ENCODE measurements at regions not wholly inside any gene's neighbourhood (a gene's known extent, or its start where the extent isn't known, plus 50 kb on each side); places are given as distances from the start of the nearest gene placed in this dataset.

DNA sequence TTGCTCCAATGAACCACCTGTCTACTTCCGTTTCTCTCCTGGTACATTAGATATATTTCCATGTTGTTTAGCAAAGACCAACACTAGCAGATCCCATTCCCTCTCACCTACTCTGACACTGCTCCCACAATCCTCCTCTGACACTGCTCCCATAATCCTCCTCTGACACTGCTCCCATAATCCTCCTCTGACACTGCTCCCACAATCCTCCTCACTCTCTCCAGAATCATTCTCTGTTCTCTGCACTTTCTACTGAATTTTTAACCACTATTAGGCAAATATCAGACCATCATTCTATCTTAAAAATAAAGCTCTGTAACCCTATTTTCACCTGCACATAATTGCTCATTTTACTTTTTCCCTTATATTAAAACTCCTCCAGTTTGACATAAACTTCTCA, 578.5 kb upstream of the PCDH20 start:
- Histone ChIP-seq H3K9me2 (ENCODE audit: insufficient read depth) (no peaks in the 10 kb centered on the region), H3K4me3 (replicated peaks in 1 of 2; ENCODE audit: low read depth in 1 of 2, low read length in 2 of 2) (no peak overlapping the region), H3K9me3 (ENCODE audit: control insufficient read depth in 1 of 2, insufficient read depth in 1 of 2, low read depth in 1 of 2, low read length in 2 of 2) (no peaks in the 10 kb centered on the region), H3K4me1 (ENCODE audit: control insufficient read depth in 1 of 2, insufficient read depth in 2 of 2, low read length in 2 of 2) (no peaks in the 10 kb centered on the region), H3K36me3 (ENCODE audit: control insufficient read depth in 1 of 2, insufficient read depth in 2 of 2, low read length in 2 of 2) (no peaks in the 10 kb centered on the region), H4K20me1 (ENCODE audit: insufficient read depth) (no peaks in the 10 kb centered on the region), H3K79me2 (ENCODE audit: insufficient read depth, low read length) (no peaks in the 10 kb centered on the region), H3K9ac (ENCODE audit: low read length) (no peak overlapping the region), H3K27me3 (ENCODE audit: insufficient read depth, low read length) (no peaks in the 10 kb centered on the region), H2AFZ (ENCODE audit: low read depth, low read length, poor library complexity, severe bottlenecking) (no peak overlapping the region), H3K27ac (ENCODE audit: low read depth, low read length) (no peak overlapping the region), H3K4me2 (ENCODE audit: low read length) (no peak overlapping the region)
- ATAC-seq (no peak), DNase-seq (ENCODE audit: low read depth, low spot score) (no peak)
- RAD21 ChIA-PET (ENCODE audit: low non-redundant PET in 1 of 2, low total read pairs in 2 of 2, uncharacterized antibody in 2 of 2, unreplicated experiment in 2 of 2), result interaction anchor here in 1 of 2 experiments (0.6 kb wide), 1 partner anchor 155 kb away, joined by 3 read pairs; no protein-coding TSS in a partner anchor
- BruUV-seq (replicated peaks), result no TSS peak
- CTCF ChIA-PET, result no interaction called here
- POLR2A ChIA-PET, result no interaction called here
- TF ChIP-seq, protein P1, sequence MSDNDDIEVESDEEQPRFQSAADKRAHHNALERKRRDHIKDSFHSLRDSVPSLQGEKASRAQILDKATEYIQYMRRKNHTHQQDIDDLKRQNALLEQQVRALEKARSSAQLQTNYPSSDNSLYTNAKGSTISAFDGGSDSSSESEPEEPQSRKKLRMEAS (IDR thresholded peaks at IDR 0.05), result no peak
- TF ChIP-seq POLR2AphosphoS5 (IDR thresholded peaks at IDR 0.05; ENCODE audit: low read depth, low read length) (no peak), CBX3 (IDR thresholded peaks at IDR 0.05; ENCODE audit: low read depth) (no peak), SRF (IDR thresholded peaks at IDR 0.05; ENCODE audit: low read depth) (no peak), JUND (IDR thresholded peaks at IDR 0.05) (no peak), EZH2 (IDR thresholded peaks at IDR 0.05) (no peak), YY1 (IDR thresholded peaks at IDR 0.05; ENCODE audit: extremely low read depth, insufficient replicate concordance, low read depth, low read length) (no peak), ZFX (IDR thresholded peaks at IDR 0.05) (no peak), TCF7L2 (IDR thresholded peaks at IDR 0.05; ENCODE audit: borderline replicate concordance, extremely low read depth, insufficient read depth, insufficient read length) (no peak), POLR2A (IDR thresholded peaks at IDR 0.05; ENCODE audit: borderline replicate concordance, extremely low read depth, insufficient read depth, insufficient read length) (no peak), RAD21 (IDR thresholded peaks at IDR 0.05; ENCODE audit: low read depth) (no peak)
- TF ChIP-seq, protein P2, sequence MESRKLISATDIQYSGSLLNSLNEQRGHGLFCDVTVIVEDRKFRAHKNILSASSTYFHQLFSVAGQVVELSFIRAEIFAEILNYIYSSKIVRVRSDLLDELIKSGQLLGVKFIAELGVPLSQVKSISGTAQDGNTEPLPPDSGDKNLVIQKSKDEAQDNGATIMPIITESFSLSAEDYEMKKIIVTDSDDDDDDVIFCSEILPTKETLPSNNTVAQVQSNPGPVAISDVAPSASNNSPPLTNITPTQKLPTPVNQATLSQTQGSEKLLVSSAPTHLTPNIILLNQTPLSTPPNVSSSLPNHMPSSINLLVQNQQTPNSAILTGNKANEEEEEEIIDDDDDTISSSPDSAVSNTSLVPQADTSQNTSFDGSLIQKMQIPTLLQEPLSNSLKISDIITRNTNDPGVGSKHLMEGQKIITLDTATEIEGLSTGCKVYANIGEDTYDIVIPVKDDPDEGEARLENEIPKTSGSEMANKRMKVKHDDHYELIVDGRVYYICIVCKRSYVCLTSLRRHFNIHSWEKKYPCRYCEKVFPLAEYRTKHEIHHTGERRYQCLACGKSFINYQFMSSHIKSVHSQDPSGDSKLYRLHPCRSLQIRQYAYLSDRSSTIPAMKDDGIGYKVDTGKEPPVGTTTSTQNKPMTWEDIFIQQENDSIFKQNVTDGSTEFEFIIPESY (IDR thresholded peaks at IDR 0.05; ENCODE audit: extremely low read depth, insufficient replicate concordance, low read length), result no peak
- TF ChIP-seq, protein P3, sequence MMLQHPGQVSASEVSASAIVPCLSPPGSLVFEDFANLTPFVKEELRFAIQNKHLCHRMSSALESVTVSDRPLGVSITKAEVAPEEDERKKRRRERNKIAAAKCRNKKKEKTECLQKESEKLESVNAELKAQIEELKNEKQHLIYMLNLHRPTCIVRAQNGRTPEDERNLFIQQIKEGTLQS (IDR thresholded peaks at IDR 0.05), result no peak
- TF ChIP-seq, protein P4, sequence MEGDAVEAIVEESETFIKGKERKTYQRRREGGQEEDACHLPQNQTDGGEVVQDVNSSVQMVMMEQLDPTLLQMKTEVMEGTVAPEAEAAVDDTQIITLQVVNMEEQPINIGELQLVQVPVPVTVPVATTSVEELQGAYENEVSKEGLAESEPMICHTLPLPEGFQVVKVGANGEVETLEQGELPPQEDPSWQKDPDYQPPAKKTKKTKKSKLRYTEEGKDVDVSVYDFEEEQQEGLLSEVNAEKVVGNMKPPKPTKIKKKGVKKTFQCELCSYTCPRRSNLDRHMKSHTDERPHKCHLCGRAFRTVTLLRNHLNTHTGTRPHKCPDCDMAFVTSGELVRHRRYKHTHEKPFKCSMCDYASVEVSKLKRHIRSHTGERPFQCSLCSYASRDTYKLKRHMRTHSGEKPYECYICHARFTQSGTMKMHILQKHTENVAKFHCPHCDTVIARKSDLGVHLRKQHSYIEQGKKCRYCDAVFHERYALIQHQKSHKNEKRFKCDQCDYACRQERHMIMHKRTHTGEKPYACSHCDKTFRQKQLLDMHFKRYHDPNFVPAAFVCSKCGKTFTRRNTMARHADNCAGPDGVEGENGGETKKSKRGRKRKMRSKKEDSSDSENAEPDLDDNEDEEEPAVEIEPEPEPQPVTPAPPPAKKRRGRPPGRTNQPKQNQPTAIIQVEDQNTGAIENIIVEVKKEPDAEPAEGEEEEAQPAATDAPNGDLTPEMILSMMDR (IDR thresholded peaks at IDR 0.05 in 2 of 3, conservative IDR thresholded peaks at IDR 0.05 in 1 of 3; ENCODE audit: borderline replicate concordance in 1 of 3, insufficient read depth in 1 of 3, low read depth in 2 of 3, low read length in 2 of 3), result no peak
- intact Hi-C loops (cut with micrococcal nuclease), result no loop called here

All from HCT116 (cell line).